Mucosa of gallbladder (tissue), 1 donor: ENCODE measurements at regions not wholly inside any gene's neighbourhood (a gene's known extent, or its start where the extent isn't known, plus 50 kb on each side); places are given as distances from the start of the nearest gene placed in this dataset.

ENCODE experiments used
- DNase-seq: peaks from one replicate; pipeline ENCODE4 v3.0.0-alpha.2; 2020; ENCODE audit warnings: low spot score
- donor health status: DM: no; HTN: no; CAD: no.

- no peak for DNase-seq
Measured at GRCh38 chr1:221849897-221850296, 108.0 kb upstream of the DUSP10 start.

GRCh38 chr1:221849110-221849509, 107.2 kb upstream of the DUSP10 start:
- no peak for DNase-seq

GRCh38 chr1:221847676-221848075, 105.8 kb upstream of the DUSP10 start:
- DNase-seq: no peak

GRCh38 chr1:221845650-221846371, 103.9 kb upstream of the DUSP10 start:
- DNase-seq: peak; percentile 70

- no peak for DNase-seq
Measured at GRCh38 chr1:221841983-221842335, 100.1 kb upstream of the DUSP10 start.

- no peak for DNase-seq
Measured at GRCh38 chr1:221841251-221841982, 99.5 kb upstream of the DUSP10 start.

GRCh38 chr1:221840511-221841243, 98.8 kb upstream of the DUSP10 start:
- no peak for DNase-seq

- DNase-seq: peak; percentile 77
Measured at GRCh38 chr1:221839782-221840395, 98.0 kb upstream of the DUSP10 start.

GRCh38 chr1:221839321-221839720, 97.4 kb upstream of the DUSP10 start:
- no peak for DNase-seq

GRCh38 chr1:221837896-221838295, 96.0 kb upstream of the DUSP10 start:
- no peak for DNase-seq

GRCh38 chr1:221834698-221835513, 93.0 kb upstream of the DUSP10 start:
- no peak for DNase-seq

- no peak for DNase-seq
Measured at GRCh38 chr1:221832617-221833016, 90.7 kb upstream of the DUSP10 start.

GRCh38 chr1:221832151-221832550, 90.3 kb upstream of the DUSP10 start:
- no peak for DNase-seq

GRCh38 chr1:221829327-221830015, 87.6 kb upstream of the DUSP10 start:
- DNase-seq: no peak

- DNase-seq: no peak
Measured at GRCh38 chr1:221827307-221827642, 85.4 kb upstream of the DUSP10 start.

- DNase-seq: no peak
Measured at GRCh38 chr1:221824909-221825308, 83.0 kb upstream of the DUSP10 start.

GRCh38 chr1:221824025-221824424, 82.1 kb upstream of the DUSP10 start:
- DNase-seq: no peak

GRCh38 chr1:221823561-221823960, 81.7 kb upstream of the DUSP10 start:
- no peak for DNase-seq

GRCh38 chr1:221823149-221823548, 81.3 kb upstream of the DUSP10 start:
- DNase-seq: no peak

GRCh38 chr1:221822591-221822990, 80.7 kb upstream of the DUSP10 start:
- no peak for DNase-seq

GRCh38 chr1:221816899-221817298, 75.0 kb upstream of the DUSP10 start:
- no peak for DNase-seq
